HG02938 (cell line): ENCODE measurements at regions not wholly inside any gene's neighbourhood (a gene's known extent, or its start where the extent isn't known, plus 50 kb on each side); places are given as distances from the start of the nearest gene placed in this dataset.
"Not testable (repeated sequence)": the region's sequence is repeated elsewhere in the genome, so short reads cannot be mapped to it uniquely, and the experiment has no call there.

Experiments used
- ATAC-seq: cut with Tn5 transposase; IDR thresholded peaks from one replicate; pipeline ENCODE4 v1.9.1; 2021; ENCODE audit warnings: mild to moderate bottlenecking, moderate library complexity; ENCODE audit not compliant: unreplicated experiment

DNA sequence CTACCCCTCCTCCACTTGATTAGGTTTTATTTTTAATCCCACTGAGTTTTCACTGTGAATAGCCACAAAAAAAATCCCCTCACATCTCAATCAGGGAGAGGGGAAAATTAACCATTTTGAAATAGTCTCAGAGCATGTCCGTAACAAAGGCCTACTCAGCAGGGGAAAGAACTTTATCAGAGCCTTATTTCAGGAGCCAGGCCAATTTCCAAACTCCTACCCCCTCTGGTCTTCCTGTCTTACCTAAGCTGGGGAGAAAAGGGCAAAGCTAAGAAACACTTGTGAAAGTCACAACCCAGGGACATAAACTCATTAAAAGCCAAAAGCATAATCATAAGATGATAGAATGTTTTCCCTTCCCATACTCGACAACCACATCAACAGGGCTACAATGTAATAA, 260.3 kb upstream of the DIO3 start:
- no peak for ATAC-seq

DNA sequence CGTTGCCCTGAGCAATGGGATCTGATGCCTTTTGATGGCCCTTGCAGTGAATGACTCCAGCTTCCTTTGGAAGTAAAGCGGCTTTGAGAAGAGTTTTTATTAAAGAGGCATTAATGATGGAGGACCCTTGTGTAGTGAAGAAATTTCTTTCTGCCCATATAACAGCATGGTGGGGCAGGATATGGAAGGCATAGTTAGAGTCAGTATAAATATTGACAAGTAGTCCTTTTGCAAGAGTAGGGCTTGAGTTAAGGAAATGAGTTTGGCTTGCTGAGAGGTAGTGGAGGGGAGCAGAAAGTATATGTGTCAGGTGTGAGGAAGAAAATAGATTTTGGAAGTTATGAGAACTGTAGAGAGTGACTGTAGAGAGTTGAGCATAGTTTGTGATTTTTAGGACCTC, 254.1 kb upstream of the DIO3 start:
- not testable (repeated sequence) for ATAC-seq

DNA sequence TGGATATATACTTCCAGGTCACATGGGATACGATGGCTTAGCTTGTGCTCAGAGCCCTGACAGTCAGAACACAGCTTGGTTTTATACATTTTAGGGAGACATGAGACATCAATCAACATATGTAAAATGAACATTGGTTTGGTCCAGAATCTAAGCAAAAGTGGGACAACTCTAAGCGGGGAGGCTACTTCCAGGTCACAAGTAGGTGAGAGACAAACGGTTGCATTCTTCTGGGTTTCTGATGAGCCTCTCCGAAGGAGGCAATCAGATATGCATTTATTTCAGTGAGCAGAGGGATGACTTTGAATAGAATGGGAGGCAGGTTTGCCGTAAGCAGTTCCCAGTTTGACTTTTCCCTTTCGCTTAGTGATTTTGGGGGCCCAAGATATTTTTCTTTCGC, 250.1 kb upstream of the DIO3 start:
- not testable (repeated sequence) for ATAC-seq

DNA sequence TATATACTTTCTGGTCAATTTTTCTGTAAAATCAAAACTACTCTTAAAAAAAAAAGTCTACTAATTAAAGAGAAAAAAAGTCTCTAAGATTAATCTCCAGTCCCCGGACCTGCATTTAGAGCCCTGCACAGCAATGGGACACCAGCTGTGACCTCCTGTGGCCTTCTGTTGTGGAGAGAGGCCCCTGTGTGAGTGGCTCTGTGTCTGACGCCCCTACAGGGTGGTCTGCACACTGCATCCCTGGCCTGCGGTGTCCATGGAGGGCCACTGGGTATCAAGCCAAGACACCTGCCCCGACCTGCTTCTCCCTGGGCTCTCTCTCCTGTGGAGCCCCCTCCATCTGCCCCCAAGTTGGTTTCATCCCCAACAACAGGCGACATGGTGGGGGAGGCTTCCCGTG, 248.0 kb upstream of the DIO3 start:
- no peak for ATAC-seq

DNA sequence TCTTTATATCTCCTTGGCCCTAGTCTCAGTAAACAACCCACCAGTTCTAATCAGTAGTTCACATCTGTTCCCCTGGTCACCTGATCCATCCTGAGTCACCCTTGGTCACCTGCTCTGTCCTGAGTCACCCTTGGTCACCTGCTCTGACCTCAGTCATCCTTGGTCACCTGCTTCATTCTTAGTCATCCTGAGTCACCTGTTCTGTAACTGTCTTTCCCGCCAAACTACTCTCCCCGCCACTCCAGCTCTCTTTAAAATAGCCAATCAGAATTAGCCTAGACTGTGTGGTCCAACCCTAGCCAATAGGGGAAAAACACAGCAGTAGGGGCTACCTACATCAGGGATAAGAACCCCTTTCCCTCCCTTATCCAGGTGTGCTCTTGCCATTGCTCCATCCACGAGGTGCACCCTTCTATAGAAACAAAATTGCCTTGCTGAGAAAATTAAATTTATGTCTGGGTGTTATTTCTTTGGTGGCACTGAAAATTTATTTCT, 245.4 kb upstream of the DIO3 start:
- no peak for ATAC-seq

DNA sequence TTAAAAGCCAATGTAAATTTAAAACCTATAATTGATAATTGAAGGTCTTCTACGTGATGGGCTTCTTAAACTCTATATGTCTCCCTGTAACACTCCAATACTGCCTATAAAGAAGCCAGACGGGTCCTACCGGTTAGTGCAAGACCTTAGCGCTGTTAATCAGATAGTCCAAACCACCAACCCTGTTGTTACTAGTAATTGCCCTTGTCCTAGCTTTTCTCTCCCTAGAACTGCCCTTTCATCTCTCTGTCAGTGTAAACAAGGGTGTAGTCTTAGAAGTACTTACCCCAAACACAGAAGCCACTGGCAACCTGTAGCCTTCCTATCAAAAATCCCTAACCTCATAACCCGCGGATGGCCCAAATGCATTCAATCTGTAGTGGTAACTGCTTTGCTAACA, 243.0 kb upstream of the DIO3 start:
- ATAC-seq: no peak

DNA sequence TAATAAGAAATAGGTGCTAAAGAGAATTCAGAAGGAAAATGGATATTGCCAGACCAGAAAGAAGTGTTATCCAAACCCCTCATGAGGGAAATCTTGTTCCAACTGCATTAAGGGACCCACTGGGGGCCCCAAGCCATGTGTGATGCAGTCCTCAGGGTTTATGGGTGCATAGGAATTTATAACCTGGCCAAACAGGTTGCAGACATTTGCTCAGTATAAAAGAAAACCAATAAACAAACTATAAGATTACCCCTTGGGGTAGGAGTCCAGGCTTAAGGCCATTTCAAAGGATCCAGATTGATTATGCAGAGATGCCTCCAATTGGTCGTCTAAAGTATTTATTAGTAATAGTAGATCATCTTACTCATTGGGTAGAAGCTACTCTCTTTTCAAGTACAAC, 240.9 kb upstream of the DIO3 start:
- ATAC-seq: no peak

DNA sequence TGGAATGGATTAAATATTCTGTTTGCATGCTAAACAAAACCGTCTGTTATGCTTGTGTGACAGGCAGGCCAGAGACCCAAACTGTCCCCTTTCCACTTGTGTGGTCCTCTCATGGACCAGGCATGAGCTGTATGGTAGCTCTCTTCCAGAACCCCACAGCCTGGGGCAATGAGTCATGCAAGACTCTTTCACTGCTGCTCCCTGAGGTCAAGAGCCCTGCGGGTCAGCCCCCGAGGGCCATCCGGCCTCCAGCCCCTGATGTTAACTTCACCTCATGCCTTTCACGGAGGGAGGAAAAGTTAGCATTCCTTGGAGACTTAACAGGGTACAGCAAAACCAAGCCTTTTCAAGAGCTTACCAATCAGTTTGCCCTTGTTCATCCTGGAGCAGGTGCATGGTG, 239.1 kb upstream of the DIO3 start:
- ATAC-seq: no peak

DNA sequence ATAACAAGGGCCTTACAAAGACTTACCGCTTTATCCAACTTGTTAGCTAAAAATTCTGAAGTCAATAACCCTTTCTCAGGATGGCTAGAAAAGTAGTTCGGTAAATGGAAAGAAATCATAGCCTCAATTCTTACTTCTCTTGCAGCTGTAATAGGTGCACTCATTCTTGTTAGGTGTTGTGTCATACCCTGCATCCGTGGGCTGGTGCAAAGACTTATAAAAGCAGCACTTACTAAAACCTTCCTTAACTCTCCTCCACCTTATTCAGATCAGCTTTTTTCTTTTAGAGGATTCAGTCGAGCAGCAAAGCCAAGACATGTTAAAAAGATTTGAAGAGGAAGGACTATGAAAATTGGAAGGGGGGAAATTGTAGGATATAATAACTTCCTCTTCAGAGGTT, 238.2 kb upstream of the DIO3 start:
- ATAC-seq: no peak

DNA sequence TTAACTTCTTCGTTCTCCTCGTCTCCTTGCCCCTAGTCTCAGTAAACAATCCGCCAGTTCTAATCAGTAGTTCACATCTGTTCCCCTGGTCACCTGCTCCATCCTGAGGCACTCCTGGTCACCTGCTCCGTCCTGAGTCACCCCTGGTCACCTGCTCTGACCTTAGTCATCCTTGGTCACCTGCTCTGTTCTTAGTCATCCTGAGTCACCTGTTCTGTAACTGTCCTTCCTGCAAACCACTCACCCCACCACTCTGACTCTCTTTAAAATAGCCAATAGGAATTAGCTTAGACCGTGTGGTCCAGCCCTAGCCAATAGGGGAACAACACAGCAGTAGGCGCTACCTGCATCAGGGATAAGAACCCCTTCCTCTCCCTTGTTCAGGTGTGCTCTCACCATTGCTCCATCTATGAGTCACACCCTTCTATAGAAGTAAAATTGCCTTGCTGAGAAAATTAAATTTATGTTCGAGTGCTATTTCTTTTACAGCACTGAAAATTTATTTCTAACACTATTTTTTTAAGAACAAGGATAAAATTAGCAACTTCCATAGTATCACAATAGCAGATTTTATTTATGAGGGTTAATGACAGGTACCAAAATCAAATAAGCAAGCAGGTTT, 237.6 kb upstream of the DIO3 start:
- not testable (repeated sequence) for ATAC-seq

DNA sequence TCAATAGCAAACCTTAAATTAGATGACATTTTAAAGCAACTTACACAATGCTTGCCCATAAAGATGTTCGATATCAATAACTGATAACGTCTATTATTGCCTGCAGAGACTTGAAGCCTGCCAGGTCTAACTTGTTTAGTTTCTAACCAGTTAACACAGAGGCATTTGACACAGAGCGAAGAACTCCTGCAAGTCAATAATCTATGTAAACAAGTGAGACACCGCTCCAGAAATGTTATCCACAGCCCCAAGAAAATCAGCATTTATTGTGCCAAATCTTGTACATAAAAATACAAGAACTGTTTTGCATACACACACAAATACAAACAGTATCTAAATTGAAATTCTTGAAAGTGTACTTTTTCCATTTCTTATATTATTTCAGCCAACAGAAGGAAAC, 236.0 kb upstream of the DIO3 start:
- no peak for ATAC-seq

DNA sequence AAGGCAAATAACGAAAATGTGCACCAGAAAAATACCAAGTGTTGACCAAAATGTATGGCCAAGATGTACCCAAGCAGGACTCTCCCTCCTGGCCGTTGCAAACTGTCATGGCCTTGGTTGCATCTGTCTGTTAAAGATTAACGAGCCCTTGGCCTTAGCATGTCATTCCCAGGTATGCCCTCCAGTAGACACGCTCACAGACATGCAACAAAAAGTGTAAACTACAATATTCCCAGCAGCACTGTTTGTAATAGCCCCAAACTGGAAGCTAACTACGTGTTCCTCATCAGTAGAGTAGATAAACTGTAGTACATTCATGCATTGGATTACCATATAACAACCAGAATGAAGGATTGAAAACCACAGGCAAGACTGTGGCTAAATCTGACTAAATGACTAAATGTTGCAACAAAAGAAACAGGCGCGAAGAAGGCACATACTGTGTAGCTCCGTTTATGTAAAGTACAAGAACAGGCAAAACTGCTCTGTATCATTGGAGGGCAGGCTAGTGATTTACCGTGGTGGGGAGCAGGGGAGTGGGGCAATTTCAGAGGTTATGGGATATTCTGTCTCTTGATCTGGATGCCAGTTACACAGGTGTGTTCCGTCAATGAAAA, 232.8 kb upstream of the DIO3 start:
- ATAC-seq: no peak

DNA sequence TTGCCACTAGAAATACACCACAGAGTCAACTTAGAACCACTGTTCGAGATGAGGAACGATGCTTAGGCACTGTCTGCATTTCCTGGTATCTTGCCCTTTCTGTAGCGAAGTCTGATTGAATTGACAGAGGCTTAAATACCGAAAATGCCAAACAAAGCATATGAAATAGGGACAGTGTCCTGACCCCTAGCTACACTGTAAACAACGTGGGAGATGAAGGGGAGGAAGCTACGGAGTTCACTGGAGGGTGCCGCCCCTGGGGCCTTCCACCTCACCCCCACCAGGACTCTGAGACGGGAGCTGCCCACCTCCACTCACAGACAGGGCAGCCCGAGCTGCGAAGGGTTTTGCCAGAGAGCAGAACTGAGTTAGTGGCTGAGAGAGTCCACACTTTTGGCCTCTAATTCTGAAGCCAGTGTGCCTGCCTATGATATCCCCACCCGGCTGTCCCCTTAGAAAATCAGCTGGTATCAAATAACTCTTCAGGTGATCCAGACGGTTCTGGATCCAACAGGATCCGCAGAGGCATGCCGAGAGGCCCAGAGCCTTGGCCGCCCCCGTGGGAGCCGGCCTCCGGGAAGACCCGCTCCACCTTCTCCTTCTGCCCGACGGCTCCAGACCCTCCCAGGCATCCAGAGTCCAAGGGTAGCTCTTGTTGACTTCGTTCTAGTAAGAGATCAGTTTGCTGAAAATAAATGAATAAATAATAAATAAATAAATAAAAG, 230.7 kb upstream of the DIO3 start:
- no peak for ATAC-seq

DNA sequence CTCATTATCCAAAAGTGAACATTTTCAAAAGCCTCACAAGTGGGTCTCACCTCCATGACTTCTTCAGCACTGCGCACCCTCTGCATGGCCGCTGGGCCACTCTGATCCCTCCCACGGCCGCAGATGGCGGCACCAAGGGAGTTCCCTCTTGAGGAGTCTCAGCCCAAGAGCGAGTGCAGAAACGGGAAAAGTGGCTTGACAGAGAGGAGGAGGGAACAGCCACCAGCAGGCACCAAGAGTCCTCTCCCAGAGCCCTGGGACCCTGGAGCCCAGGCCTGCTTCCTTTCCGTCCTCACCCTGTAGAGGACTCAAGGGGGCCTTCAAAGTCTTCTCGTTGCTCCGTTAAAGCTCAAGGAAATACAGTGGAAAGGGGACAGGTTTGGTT, 230.2 kb upstream of the DIO3 start:
- ATAC-seq: no peak

DNA sequence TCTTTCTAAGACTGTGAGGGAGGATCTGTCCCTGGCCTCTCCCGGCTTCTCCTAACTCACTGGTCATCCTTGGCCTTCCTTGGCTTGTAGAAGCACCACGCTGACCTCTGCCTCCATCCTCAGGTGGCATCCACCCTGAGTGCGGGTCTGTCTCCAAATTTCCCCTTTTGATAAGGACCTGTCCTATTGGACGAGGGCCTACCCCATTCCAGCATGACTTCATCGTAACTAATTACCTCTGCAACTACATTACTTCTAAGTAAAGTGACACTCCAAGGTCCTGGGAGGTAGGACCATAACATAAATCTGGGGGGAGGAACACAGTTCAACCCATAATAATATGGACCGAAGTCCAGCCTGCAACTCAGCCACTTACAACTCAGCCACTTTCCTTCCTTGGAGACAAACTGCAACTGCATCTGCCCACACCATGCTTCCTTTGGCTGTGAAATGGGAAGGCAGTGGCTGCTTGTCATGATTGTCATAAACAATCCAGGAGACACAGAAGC, 229.6 kb upstream of the DIO3 start:
- ATAC-seq: no peak

DNA sequence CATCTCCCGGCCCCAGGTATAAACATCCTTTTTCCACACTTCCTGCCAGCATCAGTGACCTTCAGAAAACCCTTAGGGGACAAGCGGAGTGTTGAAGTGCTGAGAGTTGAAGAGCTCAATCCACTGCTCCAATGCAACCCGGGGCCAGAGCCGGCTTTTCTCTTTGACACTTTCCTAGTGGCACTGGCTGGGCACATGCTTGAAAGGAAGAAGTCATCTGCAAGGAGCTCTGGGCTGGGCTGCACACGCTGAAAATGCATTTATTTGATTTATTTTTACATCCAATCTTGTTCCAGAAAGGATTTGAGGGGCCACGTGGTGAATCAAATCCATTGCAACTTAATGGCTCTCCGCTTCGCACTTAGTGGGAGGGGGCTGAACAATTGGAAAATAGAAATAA, 229.0 kb upstream of the DIO3 start:
- ATAC-seq: no peak

DNA sequence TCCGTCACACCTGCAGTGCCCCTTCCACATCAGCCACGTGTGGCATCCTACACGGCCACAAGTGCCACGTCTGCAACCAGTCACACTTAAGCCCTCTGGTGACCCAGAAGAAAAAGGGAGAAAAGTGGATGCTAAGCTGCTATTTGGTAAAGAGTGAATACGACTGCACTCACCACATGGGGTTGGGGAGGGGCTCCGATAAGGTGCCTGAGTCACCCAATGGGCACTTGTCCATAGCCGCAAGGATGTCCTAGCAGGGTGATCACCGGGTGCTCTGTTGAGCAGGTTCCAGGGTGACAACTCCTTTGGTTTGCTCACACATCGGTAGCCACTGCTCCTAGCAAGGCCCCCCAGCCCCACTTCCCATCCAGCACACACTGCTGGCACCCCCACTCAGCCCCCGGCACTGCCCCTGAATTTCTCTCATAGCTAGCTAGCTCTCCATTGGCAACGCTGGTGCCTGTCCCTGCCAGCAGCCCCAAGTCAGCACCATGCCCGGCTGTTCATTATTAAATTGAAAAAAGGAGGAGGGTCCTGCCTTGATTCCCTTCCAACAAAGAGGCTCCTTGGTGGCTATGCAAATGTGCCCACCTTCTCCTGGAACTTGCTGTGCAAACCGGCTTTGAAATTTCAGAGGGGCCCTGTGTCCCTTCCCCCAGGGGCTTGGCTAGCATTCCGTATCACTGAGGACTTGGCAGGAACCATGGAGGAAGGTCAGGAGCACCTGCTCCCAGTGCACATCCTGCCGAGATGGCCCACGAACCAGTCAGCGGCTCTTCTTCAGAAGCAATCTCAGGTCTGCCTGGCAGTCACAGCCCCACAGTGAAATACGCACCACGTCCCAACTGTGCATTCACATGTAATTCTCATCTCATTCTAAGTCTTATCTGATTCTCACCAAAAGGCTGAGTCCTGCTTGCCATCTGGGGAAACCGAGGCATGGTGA, 227.7 kb upstream of the DIO3 start:
- no peak for ATAC-seq

DNA sequence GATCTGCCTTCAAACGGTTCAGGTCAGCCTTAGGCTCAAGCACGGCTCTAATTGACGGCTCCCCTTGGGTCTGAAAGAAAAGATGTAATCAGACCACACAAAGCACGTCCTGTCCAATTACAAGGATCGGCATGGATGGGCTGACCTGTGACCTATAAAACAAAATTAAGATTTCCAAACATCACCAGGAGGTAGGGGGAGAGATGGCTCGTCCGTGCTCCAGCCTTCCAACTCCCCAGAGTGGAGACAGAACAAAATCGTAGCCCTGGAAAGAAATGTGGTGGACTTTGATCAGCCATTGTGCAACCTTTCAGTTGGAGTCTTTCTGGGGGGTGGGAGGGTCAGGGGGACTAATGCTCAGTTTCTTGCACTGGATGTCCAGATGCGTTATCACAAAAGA, 226.6 kb upstream of the DIO3 start:
- ATAC-seq: no peak

DNA sequence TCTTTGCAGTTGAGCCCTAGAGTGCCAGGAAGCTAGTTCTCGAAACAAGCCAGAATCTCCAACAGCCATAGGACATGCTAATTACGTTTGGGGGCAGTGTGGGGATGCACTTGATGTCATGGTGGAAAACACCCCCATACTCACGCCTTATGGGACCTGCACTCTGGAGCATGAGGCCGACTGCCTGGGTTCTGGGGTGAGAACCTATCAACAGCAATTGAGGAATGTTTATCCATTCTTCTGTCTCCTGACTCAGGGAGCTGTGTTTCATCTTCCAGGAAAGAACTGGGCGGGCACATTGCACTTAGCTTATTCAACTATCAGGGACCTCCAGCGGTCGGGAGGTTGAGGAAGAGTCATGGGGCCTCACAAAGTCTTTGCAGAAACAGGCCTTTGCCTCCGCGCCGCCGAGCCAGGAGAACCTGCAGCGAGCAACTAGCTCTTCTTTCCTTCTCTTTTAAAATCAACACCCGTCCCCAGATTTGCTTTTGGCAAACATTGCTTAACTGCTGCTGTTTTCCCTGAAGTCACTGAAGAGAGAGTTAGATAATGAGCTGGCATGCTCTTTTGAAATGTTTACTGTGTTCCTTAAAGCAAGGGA, 226.1 kb upstream of the DIO3 start:
- no peak for ATAC-seq

DNA sequence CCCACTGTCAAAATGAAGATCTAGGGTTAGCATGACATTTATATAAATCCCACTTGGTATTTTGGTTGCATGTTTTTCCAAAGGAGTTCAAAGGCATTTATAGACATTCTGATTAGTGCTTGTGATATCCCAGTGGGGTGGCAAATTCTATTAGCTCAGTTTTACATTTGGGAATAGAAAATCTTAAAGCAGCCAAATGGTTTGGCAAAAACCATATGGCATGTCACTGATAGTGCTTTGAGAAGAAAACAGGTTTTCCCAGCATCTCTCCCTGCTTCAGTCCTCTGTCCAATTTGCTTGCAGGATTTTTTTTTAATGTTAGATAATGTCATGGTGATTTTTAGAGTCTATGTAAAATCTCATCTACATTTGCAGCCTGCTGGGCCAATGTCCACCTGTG, 225.1 kb upstream of the DIO3 start:
- no peak for ATAC-seq

DNA sequence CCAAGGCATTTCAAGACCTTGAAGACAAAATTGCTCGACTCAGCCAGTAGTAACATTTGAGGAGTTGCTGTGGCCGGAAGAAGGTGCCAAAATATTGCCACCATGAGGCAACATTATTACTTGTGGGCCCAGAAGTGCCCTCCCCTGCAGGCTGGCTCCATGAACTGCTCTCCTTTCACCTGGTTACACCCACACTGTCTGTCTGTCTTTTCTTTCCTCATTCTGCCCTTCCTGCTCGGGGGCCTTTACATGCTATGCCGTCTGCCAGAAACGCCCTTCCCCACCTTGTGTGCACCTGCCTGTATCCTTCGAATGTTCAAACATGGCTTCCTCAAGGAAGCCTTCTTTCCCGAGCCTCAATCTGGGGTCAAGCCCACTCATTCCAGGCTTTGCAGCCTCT, 224.2 kb upstream of the DIO3 start:
- ATAC-seq: no peak
